ENCODE measurements at regions not wholly inside any gene's neighbourhood (a gene's known extent, or its start where the extent isn't known, plus 50 kb on each side); places are given as distances from the start of the nearest gene placed in this dataset.

GRCh38 chr16:35731341-35732040, 2272.1 kb downstream of the TP53TG3F start:
- no peak for DNase-seq
- no peak overlapping the region for H3K4me3 ChIP-seq (ENCODE audit: low read depth, low read length)
- no peaks in the 10 kb centered on the region for H3K4me1 Mint-ChIP-seq (ENCODE audit: low read depth, unreplicated experiment)
- POLR2A ChIA-PET, result no interaction called here
- no peaks in the 10 kb centered on the region for H3K27me3 Mint-ChIP-seq (ENCODE audit: insufficient read depth, unreplicated experiment)
- H3K9me3 Mint-ChIP-seq (ENCODE audit: unreplicated experiment), result peaks cover 11% of the 10 kb centered on the region
- H3K27me3 ChIP-seq (replicated peaks; ENCODE audit: control insufficient read depth, insufficient read depth, low read length), result no peaks in the 10 kb centered on the region
- BruUV-seq (replicated peaks), result no TSS peak
- no peaks in the 10 kb centered on the region for H3K36me3 ChIP-seq (ENCODE audit: control insufficient read depth, insufficient read depth, low read length)
- no peaks in the 10 kb centered on the region for H3K36me3 Mint-ChIP-seq (ENCODE audit: insufficient read depth, unreplicated experiment)
- CTCF ChIA-PET, result no interaction called here
- TF ChIP-seq CTCF (IDR thresholded peaks at IDR 0.05; ENCODE audit: insufficient read depth in 1 of 2, low read depth in 1 of 2, low read length in 1 of 2, severe bottlenecking in 1 of 2, unreplicated experiment in 1 of 2), result no peak
- H3K4me1 ChIP-seq, result no peaks in the 10 kb centered on the region
- intact Hi-C loops (cut with micrococcal nuclease; ENCODE audit: unreplicated experiment), result no loop called here
- H3K9me3 ChIP-seq, result no peaks in the 10 kb centered on the region
- H3K27ac Mint-ChIP-seq (ENCODE audit: unreplicated experiment), result no peak overlapping the region
- H3K4me3 Mint-ChIP-seq (ENCODE audit: unreplicated experiment), result no peak overlapping the region

GRCh38 chr16:35732046-35732810, 2272.8 kb downstream of the TP53TG3F start:
- no TSS peak for BruUV-seq (replicated peaks)

More at GRCh38 chr16:35732046-35732810, 2272.8 kb downstream of the TP53TG3F start:
- Histone ChIP-seq H3K4me3 (ENCODE audit: low read depth, low read length) (no peak overlapping the region), H3K36me3 (ENCODE audit: control insufficient read depth, insufficient read depth, low read length) (no peaks in the 10 kb centered on the region), H3K9me3 (no peaks in the 10 kb centered on the region), H3K4me1 (no peaks in the 10 kb centered on the region), H3K27me3 (replicated peaks; ENCODE audit: control insufficient read depth, insufficient read depth, low read length) (no peaks in the 10 kb centered on the region)
- Mint-ChIP-seq H3K9me3 (ENCODE audit: unreplicated experiment) (peaks cover 11% of the 10 kb centered on the region), H3K36me3 (ENCODE audit: insufficient read depth, unreplicated experiment) (no peaks in the 10 kb centered on the region), H3K27ac (ENCODE audit: unreplicated experiment) (no peak overlapping the region), H3K27me3 (ENCODE audit: insufficient read depth, unreplicated experiment) (no peaks in the 10 kb centered on the region), H3K4me1 (ENCODE audit: low read depth, unreplicated experiment) (no peaks in the 10 kb centered on the region), H3K4me3 (ENCODE audit: unreplicated experiment) (no peak overlapping the region)
- CTCF ChIA-PET, result no interaction called here
- POLR2A ChIA-PET, result no interaction called here
- no peak for DNase-seq
- no peak for TF ChIP-seq CTCF (IDR thresholded peaks at IDR 0.05; ENCODE audit: insufficient read depth in 1 of 2, low read depth in 1 of 2, low read length in 1 of 2, severe bottlenecking in 1 of 2, unreplicated experiment in 1 of 2)
- intact Hi-C loops (cut with micrococcal nuclease; ENCODE audit: unreplicated experiment), result no loop called here
